Esophagus squamous epithelium (tissue), 4 donors: ENCODE measurements at regions not wholly inside any gene's neighbourhood (a gene's known extent, or its start where the extent isn't known, plus 50 kb on each side); places are given as distances from the start of the nearest gene placed in this dataset.

Experiments used
- CTCF ChIP-seq, 6 experiments: fragments of 450-650 bp in 4 of 6; fragments of 200-600 bp in 2 of 6; sonication (generic) in 2 of 6; IDR thresholded peaks; one replicate each; pipeline ENCODE4 v1.5.1; 2016 to 2019; ENCODE audit warnings: antibody characterized with exemption in 6 of 6, mild to moderate bottlenecking in 4 of 6, moderate library complexity in 4 of 6
- POLR2A ChIP-seq, 4 donors: fragments of 450-650 bp; IDR thresholded peaks; one replicate each; pipeline ENCODE4 v1.6.1; 2017; ENCODE audit warnings: antibody characterized with exemption in 4 of 4, mild to moderate bottlenecking in 4 of 4, moderate library complexity in 3 of 4

GRCh38 chr15:25173241-25174028 lies 218.6 kb downstream of the SNRPN start:
- TF ChIP-seq CTCF (IDR thresholded peaks at IDR 0.05) (no peak), POLR2A (IDR thresholded peaks at IDR 0.05) (no peak)
